ENCODE measurements at regions not wholly inside any gene's neighbourhood (a gene's known extent, or its start where the extent isn't known, plus 50 kb on each side); places are given as distances from the start of the nearest gene placed in this dataset.

- H3K4me3 ChIP-seq (IDR thresholded peaks at IDR 0.05; ENCODE audit: insufficient read depth, low read depth, low read length) = no peak overlapping the region
These were observed 120.6 kb upstream of the CDKN3 start for GRCh38 chr14:54275997-54276725.

GRCh38 chr14:54278087-54278486 lies 118.7 kb upstream of the CDKN3 start:
- no peaks in the 10 kb centered on the region for H3K4me1 ChIP-seq (ENCODE audit: low read depth, poor library complexity, severe bottlenecking)
- no peak overlapping the region for H2AFZ ChIP-seq (ENCODE audit: low read depth)
- no peaks in the 10 kb centered on the region for H4K20me1 ChIP-seq (ENCODE audit: insufficient read depth)
- H3K79me2 ChIP-seq (ENCODE audit: insufficient read depth, low read depth) = no peaks in the 10 kb centered on the region
- H3K4me3 ChIP-seq (IDR thresholded peaks at IDR 0.05; ENCODE audit: insufficient read depth, low read depth, low read length) = no peak overlapping the region
- H3K27ac ChIP-seq = no peak overlapping the region
- TF ChIP-seq, protein P1, sequence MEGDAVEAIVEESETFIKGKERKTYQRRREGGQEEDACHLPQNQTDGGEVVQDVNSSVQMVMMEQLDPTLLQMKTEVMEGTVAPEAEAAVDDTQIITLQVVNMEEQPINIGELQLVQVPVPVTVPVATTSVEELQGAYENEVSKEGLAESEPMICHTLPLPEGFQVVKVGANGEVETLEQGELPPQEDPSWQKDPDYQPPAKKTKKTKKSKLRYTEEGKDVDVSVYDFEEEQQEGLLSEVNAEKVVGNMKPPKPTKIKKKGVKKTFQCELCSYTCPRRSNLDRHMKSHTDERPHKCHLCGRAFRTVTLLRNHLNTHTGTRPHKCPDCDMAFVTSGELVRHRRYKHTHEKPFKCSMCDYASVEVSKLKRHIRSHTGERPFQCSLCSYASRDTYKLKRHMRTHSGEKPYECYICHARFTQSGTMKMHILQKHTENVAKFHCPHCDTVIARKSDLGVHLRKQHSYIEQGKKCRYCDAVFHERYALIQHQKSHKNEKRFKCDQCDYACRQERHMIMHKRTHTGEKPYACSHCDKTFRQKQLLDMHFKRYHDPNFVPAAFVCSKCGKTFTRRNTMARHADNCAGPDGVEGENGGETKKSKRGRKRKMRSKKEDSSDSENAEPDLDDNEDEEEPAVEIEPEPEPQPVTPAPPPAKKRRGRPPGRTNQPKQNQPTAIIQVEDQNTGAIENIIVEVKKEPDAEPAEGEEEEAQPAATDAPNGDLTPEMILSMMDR (conservative IDR thresholded peaks at IDR 0.05; ENCODE audit: low read depth, low read length) = no peak
- no peak overlapping the region for H3K9ac ChIP-seq
- no peaks in the 10 kb centered on the region for H3K36me3 ChIP-seq (ENCODE audit: insufficient read depth)
- no peak overlapping the region for H3K4me2 ChIP-seq
- no peaks in the 10 kb centered on the region for H3K27me3 ChIP-seq (ENCODE audit: insufficient read depth, low read depth)

More at GRCh38 chr14:54275997-54276725, 120.6 kb upstream of the CDKN3 start:
- H3K4me1 ChIP-seq (ENCODE audit: low read depth, poor library complexity, severe bottlenecking) = no peaks in the 10 kb centered on the region
- no peaks in the 10 kb centered on the region for H3K27me3 ChIP-seq (ENCODE audit: insufficient read depth, low read depth)
- no peaks in the 10 kb centered on the region for H3K36me3 ChIP-seq (ENCODE audit: insufficient read depth)
- TF ChIP-seq, protein P1 (conservative IDR thresholded peaks at IDR 0.05; ENCODE audit: low read depth, low read length) = no peak
- no peaks in the 10 kb centered on the region for H4K20me1 ChIP-seq (ENCODE audit: insufficient read depth)
- no peak overlapping the region for H3K4me2 ChIP-seq
- no peak overlapping the region for H3K27ac ChIP-seq
- H2AFZ ChIP-seq (ENCODE audit: low read depth) = no peak overlapping the region
- no peaks in the 10 kb centered on the region for H3K79me2 ChIP-seq (ENCODE audit: insufficient read depth, low read depth)
- no peak overlapping the region for H3K9ac ChIP-seq

- Histone ChIP-seq H3K79me2 (ENCODE audit: insufficient read depth, low read depth) (no peaks in the 10 kb centered on the region), H3K4me2 (no peak overlapping the region), H3K36me3 (ENCODE audit: insufficient read depth) (no peaks in the 10 kb centered on the region), H4K20me1 (ENCODE audit: insufficient read depth) (no peaks in the 10 kb centered on the region), H3K27me3 (ENCODE audit: insufficient read depth, low read depth) (no peaks in the 10 kb centered on the region), H3K4me1 (ENCODE audit: low read depth, poor library complexity, severe bottlenecking) (no peaks in the 10 kb centered on the region), H3K27ac (no peak overlapping the region), H2AFZ (ENCODE audit: low read depth) (no peak overlapping the region), H3K9ac (no peak overlapping the region), H3K4me3 (IDR thresholded peaks at IDR 0.05; ENCODE audit: insufficient read depth, low read depth, low read length) (no peak overlapping the region)
- TF ChIP-seq, protein P1 (conservative IDR thresholded peaks at IDR 0.05; ENCODE audit: low read depth, low read length) = no peak
These were observed 118.0 kb upstream of the CDKN3 start for GRCh38 chr14:54278665-54279295.

GRCh38 chr14:54282849-54283248 lies 114.0 kb upstream of the CDKN3 start:
- H2AFZ ChIP-seq (ENCODE audit: low read depth) = no peak overlapping the region
- no peak overlapping the region for H3K4me2 ChIP-seq
- H3K9ac ChIP-seq = no peak overlapping the region
- TF ChIP-seq, protein P1 (conservative IDR thresholded peaks at IDR 0.05; ENCODE audit: low read depth, low read length) = no peak
- H3K4me3 ChIP-seq (IDR thresholded peaks at IDR 0.05; ENCODE audit: insufficient read depth, low read depth, low read length) = no peak overlapping the region
- H3K4me1 ChIP-seq (ENCODE audit: low read depth, poor library complexity, severe bottlenecking) = no peaks in the 10 kb centered on the region
- H4K20me1 ChIP-seq (ENCODE audit: insufficient read depth) = no peaks in the 10 kb centered on the region
- H3K36me3 ChIP-seq (ENCODE audit: insufficient read depth) = no peaks in the 10 kb centered on the region
- H3K79me2 ChIP-seq (ENCODE audit: insufficient read depth, low read depth) = no peaks in the 10 kb centered on the region
- H3K27ac ChIP-seq = no peak overlapping the region
- H3K27me3 ChIP-seq (ENCODE audit: insufficient read depth, low read depth) = no peaks in the 10 kb centered on the region

Measured in KMS-11 (cell line).